Stimulated activated CD4-positive, alpha-beta T cell treated with anti-CD3 and anti-CD28 coated beads, Interleukin-4, amount 100 ng/mL, for 48 hours (primary cell): ENCODE measurements at regions not wholly inside any gene's neighbourhood (a gene's known extent, or its start where the extent isn't known, plus 50 kb on each side); places are given as distances from the start of the nearest gene placed in this dataset.
A peak's percentile ranks its signal among the peaks of the same experiment; 100 is the strongest.
"Not testable (repeated sequence)": the region's sequence is repeated elsewhere in the genome, so short reads cannot be mapped to it uniquely, and the experiment has no call there.

Experiments used
- DNase-seq, 2 donors: peaks; one replicate each; pipeline ENCODE4 v3.0.0-alpha.2; 2020; ENCODE audit warnings: low read depth in 2 of 2

- no peak for DNase-seq
These were observed 109.6 kb upstream of the SP4 start for GRCh38 chr7:21317966-21318915.

GRCh38 chr7:21318916-21319270 is 109.0 kb upstream of the SP4 start:
- DNase-seq = no peak

GRCh38 chr7:21326241-21326640 is 101.6 kb upstream of the SP4 start:
- no peak for DNase-seq

- DNase-seq = no peak
These were observed 101.0 kb upstream of the SP4 start for GRCh38 chr7:21326921-21327320.

GRCh38 chr7:21327422-21328409 is 100.2 kb upstream of the SP4 start:
- no peak for DNase-seq

- DNase-seq = no peak
These were observed 97.3 kb upstream of the SP4 start for GRCh38 chr7:21330462-21331178.

GRCh38 chr7:21334906-21335305 is 93.0 kb upstream of the SP4 start:
- DNase-seq = no peak

- DNase-seq = no peak
These were observed 91.1 kb upstream of the SP4 start for GRCh38 chr7:21336743-21337142.

GRCh38 chr7:21338728-21339164 is 89.1 kb upstream of the SP4 start:
- DNase-seq = peak; percentile 22 to 67

- not testable (repeated sequence) for DNase-seq
These were observed 83.0 kb upstream of the SP4 start for GRCh38 chr7:21344900-21345299.

- DNase-seq = no peak
These were observed 82.5 kb upstream of the SP4 start for GRCh38 chr7:21345361-21345760.

GRCh38 chr7:21346297-21346696 is 81.6 kb upstream of the SP4 start:
- no peak for DNase-seq

- DNase-seq = no peak
These were observed 75.1 kb upstream of the SP4 start for GRCh38 chr7:21352540-21353387.

- no peak for DNase-seq
These were observed 74.5 kb upstream of the SP4 start for GRCh38 chr7:21353388-21353780.

- no peak for DNase-seq
These were observed 73.6 kb upstream of the SP4 start for GRCh38 chr7:21354284-21354683.

GRCh38 chr7:21355406-21355874 is 72.4 kb upstream of the SP4 start:
- peak in 1 of 2 donors; percentile 17 for DNase-seq

- no peak for DNase-seq
These were observed 71.3 kb upstream of the SP4 start for GRCh38 chr7:21356616-21357015.

GRCh38 chr7:21357151-21358097 is 70.5 kb upstream of the SP4 start:
- DNase-seq = no peak

- no peak for DNase-seq
These were observed 69.2 kb upstream of the SP4 start for GRCh38 chr7:21358648-21359047.

- no peak for DNase-seq
These were observed 68.7 kb upstream of the SP4 start for GRCh38 chr7:21359163-21359562.
